Lung (tissue), 11 donors: ENCODE measurements at regions not wholly inside any gene's neighbourhood (a gene's known extent, or its start where the extent isn't known, plus 50 kb on each side); places are given as distances from the start of the nearest gene placed in this dataset.

Experiments
- ATAC-seq: fragments of 200-7000 bp; cut with Tn5 transposase; one replicate; pipeline ENCODE4 v1.9.1; 2020; ENCODE audit warnings: moderate number of reproducible peaks; ENCODE audit not compliant: insufficient read depth, low FRiP score
- DNase-seq, 3 donors: peaks; one replicate each; pipeline ENCODE4 v3.0.0-alpha.2; 2013 to 2017
- H3K27ac ChIP-seq, 2 donors: one replicate each; pipeline ENCODE4 v1.5.1; 2013; ENCODE audit warnings: mild to moderate bottlenecking in 2 of 2, moderate library complexity in 2 of 2, control low read depth in 1 of 2, inconsistent platforms in 1 of 2, low read depth in 1 of 2, low read length in 1 of 2
- H3K27me3 ChIP-seq, 3 donors: one replicate each; pipeline ENCODE4 v1.5.1; 2013; ENCODE audit warnings: low read length in 2 of 3; ENCODE audit not compliant: control insufficient read depth in 3 of 3, insufficient read depth in 3 of 3
- H3K36me3 ChIP-seq, 4 donors: one replicate each; pipeline ENCODE4 v1.5.1; 2013; ENCODE audit warnings: low read length in 4 of 4, mild to moderate bottlenecking in 1 of 4, moderate library complexity in 1 of 4; ENCODE audit not compliant: control insufficient read depth in 4 of 4, insufficient read depth in 4 of 4
- H3K4me1 ChIP-seq, 5 donors: one replicate each; pipeline ENCODE4 v1.5.1; 2013; ENCODE audit warnings: low read length in 5 of 5, mild to moderate bottlenecking in 2 of 5, moderate library complexity in 1 of 5; ENCODE audit not compliant: control insufficient read depth in 5 of 5, insufficient read depth in 5 of 5
- H3K4me3 ChIP-seq: one replicate; pipeline ENCODE4 v1.5.1; 2013; ENCODE audit warnings: mild to moderate bottlenecking, control low read depth, moderate library complexity
- H3K9ac ChIP-seq, 2 donors: one replicate each; pipeline ENCODE4 v1.5.1; 2013; ENCODE audit warnings: low read length in 2 of 2, control low read depth in 1 of 2; ENCODE audit not compliant: insufficient read depth in 1 of 2
- H3K9me3 ChIP-seq, 4 donors: one replicate each; pipeline ENCODE4 v1.5.1; 2013; ENCODE audit warnings: low read length in 3 of 4, mild to moderate bottlenecking in 1 of 4, moderate library complexity in 1 of 4; ENCODE audit not compliant: control insufficient read depth in 4 of 4, insufficient read depth in 3 of 4
- WGBS, 2 donors: extraction: QIAGEN DNeasy Blood & Tissue Kit; methylation state at CpG; one replicate each; pipeline ENCODE4 v1.1.7; 2013; 5-methylcytosine and 5-hydroxymethylcytosine counted together
- TF ChIP-seq, protein P1 (sequence below): IDR thresholded peaks from 2 replicates; pipeline ENCODE4 v1.5.1; 2012; ENCODE audit warnings: mild to moderate bottlenecking; ENCODE audit errors: control extremely low read depth, extremely low read depth
- donor health status: control.
- donor health status: control.
- donor health status: Bipolar disorder and iron deficiency.
- donor health status: healthy.
- donor health status: DM: yes; HTN: yes; CAD: no.

DNA sequence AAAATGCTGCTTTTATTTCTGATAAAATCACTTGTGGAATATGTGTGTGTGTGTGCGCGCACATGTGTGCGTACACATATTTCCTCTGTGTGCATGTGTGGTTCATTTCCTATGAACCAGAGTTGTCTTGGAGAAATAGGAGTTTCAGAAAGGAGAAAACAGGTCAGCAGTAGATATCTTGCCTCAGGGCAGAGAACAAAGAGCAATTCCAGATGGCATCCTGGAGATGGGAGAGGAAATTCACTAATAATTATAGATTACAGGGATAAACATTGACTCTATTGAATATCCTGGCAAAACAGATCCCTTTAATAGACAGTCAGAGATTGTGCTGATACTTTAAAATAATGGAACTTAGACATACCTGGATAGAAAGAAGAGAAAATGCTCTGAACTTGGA, 298.0 kb downstream of the TRIB2 start:
- H3K9ac ChIP-seq: no peak overlapping the region
- 82 to 83% methylated on average over 3 of the region's 3 CpGs for WGBS, 2 donors

DNA sequence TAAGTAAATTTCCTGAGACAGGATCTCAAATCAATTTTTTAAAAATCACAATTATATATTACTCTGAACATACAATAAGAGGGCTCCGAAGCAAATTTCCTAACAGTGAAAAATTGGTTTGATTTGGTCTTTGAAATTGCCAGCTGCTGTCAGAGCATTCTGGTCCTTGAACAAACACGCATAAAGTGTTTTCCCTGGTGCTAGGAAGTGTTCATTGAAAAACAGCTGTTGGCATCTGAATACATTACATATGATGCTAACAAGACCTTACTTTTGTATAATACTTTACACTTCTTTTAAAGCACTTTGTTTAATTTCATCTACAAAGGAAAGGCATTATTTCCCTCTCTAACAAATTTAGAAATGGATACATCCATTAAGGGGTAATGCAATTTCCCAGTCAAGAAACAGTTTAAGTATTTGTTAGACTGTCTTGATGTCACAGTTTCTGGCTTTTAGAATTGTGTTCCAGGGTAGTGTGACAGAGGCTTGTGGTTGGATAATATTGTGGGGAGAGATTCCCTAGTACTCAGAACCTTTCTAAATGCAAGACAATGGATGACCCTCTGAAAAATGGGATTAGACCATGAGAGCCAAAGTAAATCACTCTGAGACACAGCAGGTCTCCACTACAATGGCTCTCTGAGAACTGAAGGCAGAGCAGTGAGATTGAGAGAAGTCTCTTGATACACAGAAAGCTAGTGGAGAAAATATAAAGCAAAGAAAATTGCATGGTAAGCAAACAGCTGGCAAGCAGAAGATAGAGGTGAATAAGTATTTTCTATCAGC, 299.0 kb downstream of the TRIB2 start:
- ATAC-seq: no peak
- H3K9me3 ChIP-seq: no peaks in the 10 kb centered on the region
- peaks cover 0 to 7% (median 2%) of the 10 kb centered on the region in 5 donors for H3K4me1 ChIP-seq
- no peak for DNase-seq
- 85 to 88% methylated on average over 2 of the region's 2 CpGs for WGBS, 2 donors
- no peak overlapping the region for H3K4me3 ChIP-seq
- TF ChIP-seq, protein P1, sequence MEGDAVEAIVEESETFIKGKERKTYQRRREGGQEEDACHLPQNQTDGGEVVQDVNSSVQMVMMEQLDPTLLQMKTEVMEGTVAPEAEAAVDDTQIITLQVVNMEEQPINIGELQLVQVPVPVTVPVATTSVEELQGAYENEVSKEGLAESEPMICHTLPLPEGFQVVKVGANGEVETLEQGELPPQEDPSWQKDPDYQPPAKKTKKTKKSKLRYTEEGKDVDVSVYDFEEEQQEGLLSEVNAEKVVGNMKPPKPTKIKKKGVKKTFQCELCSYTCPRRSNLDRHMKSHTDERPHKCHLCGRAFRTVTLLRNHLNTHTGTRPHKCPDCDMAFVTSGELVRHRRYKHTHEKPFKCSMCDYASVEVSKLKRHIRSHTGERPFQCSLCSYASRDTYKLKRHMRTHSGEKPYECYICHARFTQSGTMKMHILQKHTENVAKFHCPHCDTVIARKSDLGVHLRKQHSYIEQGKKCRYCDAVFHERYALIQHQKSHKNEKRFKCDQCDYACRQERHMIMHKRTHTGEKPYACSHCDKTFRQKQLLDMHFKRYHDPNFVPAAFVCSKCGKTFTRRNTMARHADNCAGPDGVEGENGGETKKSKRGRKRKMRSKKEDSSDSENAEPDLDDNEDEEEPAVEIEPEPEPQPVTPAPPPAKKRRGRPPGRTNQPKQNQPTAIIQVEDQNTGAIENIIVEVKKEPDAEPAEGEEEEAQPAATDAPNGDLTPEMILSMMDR: no peak
- no peak overlapping the region for H3K9ac ChIP-seq
- no peak overlapping the region for H3K27ac ChIP-seq
- H3K27me3 ChIP-seq: peaks cover 0 to 6% (median 0%) of the 10 kb centered on the region in 3 donors
- H3K36me3 ChIP-seq: no peaks in the 10 kb centered on the region

More for the DNA sequence above, 298.0 kb downstream of the TRIB2 start:
- peaks cover 0 to 2% (median 0%) of the 10 kb centered on the region in 5 donors for H3K4me1 ChIP-seq
- no peak overlapping the region for H3K27ac ChIP-seq
- ATAC-seq: no peak
- peaks cover 0 to 2% (median 0%) of the 10 kb centered on the region in 4 donors for H3K9me3 ChIP-seq
- H3K36me3 ChIP-seq: no peaks in the 10 kb centered on the region
- H3K4me3 ChIP-seq: no peak overlapping the region
- H3K27me3 ChIP-seq: peaks cover 0 to 6% (median 0%) of the 10 kb centered on the region in 3 donors
- DNase-seq: no peak
- TF ChIP-seq, protein P1: no peak

DNA sequence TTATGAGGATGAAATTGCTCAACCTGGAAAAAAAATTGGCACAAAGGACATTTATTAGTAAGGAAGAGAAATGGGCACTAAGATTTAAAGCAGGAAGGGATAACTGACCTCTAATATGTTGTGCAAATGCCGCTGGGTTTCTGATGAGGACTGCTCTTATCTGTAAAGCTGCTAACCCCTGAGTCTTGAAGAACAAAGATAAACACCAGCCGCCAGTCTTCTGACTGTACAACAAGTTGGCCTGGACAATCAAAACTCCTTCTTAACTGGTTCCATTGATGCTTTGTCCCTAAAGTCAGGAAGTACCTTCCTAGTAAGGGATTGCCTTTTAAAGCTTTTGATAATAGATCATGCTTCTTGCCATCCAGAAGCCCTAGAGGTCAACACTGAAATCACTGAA, 301.8 kb downstream of the TRIB2 start:
- TF ChIP-seq, protein P1: no peak
- no peak overlapping the region for H3K9ac ChIP-seq

More for the DNA sequence above, 301.8 kb downstream of the TRIB2 start:
- ATAC-seq (no peak), DNase-seq (no peak)
- WGBS, 2 donors: 63 to 76% methylated on average over 2 of the region's 2 CpGs
- no peaks in the 10 kb centered on the region for H3K9me3 ChIP-seq
- H3K4me1 ChIP-seq: peaks cover 0 to 30% (median 5%) of the 10 kb centered on the region in 5 donors
- H3K27ac ChIP-seq: no peak overlapping the region
- H3K4me3 ChIP-seq: no peak overlapping the region
- peaks cover 0 to 6% (median 0%) of the 10 kb centered on the region in 3 donors for H3K27me3 ChIP-seq
- H3K36me3 ChIP-seq: no peaks in the 10 kb centered on the region
